Osteoblast (primary cell): ENCODE measurements at regions not wholly inside any gene's neighbourhood (a gene's known extent, or its start where the extent isn't known, plus 50 kb on each side); places are given as distances from the start of the nearest gene placed in this dataset.

ENCODE experiments used
- DNase-seq: peaks from one replicate; pipeline ENCODE4 v3.0.0; 2011; ENCODE audit warnings: low spot score, mixed read lengths; ENCODE audit not compliant: insufficient read length; ENCODE audit errors: missing footprints
- H2AFZ ChIP-seq: 2 replicates; pipeline ENCODE4 v1.6.0; 2011; ENCODE audit warnings: mild to moderate bottlenecking, low read length
- H3K27ac ChIP-seq: 2 replicates; pipeline ENCODE4 v1.5.1; 2011; ENCODE audit warnings: mild to moderate bottlenecking, low read depth, low read length, moderate library complexity
- H3K27me3 ChIP-seq: 2 replicates; pipeline ENCODE4 v1.6.0; 2012; ENCODE audit warnings: mild to moderate bottlenecking, control low read depth, inconsistent platforms, low read length, moderate library complexity; ENCODE audit not compliant: insufficient read depth
- H3K36me3 ChIP-seq: 2 replicates; pipeline ENCODE4 v1.5.1; 2011; ENCODE audit warnings: mild to moderate bottlenecking, low read length, control low read depth, moderate library complexity; ENCODE audit not compliant: insufficient read depth
- H3K4me1 ChIP-seq: 2 replicates; pipeline ENCODE4 v1.5.1; 2011; ENCODE audit warnings: mild to moderate bottlenecking, low read length, control low read depth, moderate library complexity; ENCODE audit not compliant: insufficient read depth
- H3K4me2 ChIP-seq: 2 replicates; pipeline ENCODE4 v1.6.0; 2011; ENCODE audit warnings: mild to moderate bottlenecking, low read length; ENCODE audit not compliant: insufficient read depth
- H3K4me3 ChIP-seq: fragments of 200-600 bp; sonication (generic); 3 replicates; pipeline ENCODE4 v1.5.1; 2012; ENCODE audit warnings: mild to moderate bottlenecking, low read length, inconsistent platforms; ENCODE audit not compliant: insufficient read depth
- H3K79me2 ChIP-seq: 2 replicates; pipeline ENCODE4 v1.6.0; 2012; ENCODE audit warnings: mild to moderate bottlenecking, low read length, control low read depth, inconsistent platforms; ENCODE audit not compliant: insufficient read depth
- H3K9me3 ChIP-seq: 2 replicates; pipeline ENCODE4 v1.5.1; 2011; ENCODE audit warnings: low read depth, low read length, control low read depth
- H4K20me1 ChIP-seq: 2 replicates; pipeline ENCODE4 v1.6.0; 2012; ENCODE audit warnings: mild to moderate bottlenecking, low read length, control low read depth; ENCODE audit not compliant: insufficient read depth
- TF ChIP-seq, protein P1 (sequence below): IDR thresholded peaks from 2 replicates; pipeline ENCODE4 v1.5.1; 2011; ENCODE audit warnings: mild to moderate bottlenecking, low read depth, low read length, moderate library complexity; ENCODE audit errors: extremely low read depth

DNA sequence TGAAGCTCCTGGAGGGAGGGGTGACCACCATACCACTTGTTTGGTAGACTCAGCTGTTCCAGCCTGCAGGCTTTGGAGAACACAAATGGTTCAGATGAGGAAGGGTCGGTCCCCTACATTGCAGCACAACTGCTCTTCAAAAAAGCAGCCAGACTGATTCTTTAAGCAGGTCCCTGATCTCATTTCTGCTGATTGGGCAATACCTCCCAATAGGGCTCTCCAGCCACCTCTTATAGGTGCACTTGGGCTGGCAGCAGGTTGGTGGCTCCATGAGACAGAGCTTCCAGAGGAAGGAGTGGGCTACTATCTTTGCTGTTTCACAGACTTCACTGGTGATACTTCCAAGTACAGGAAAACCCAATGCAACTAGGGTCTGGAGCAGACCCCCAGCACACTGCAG is 65.9 kb upstream of the PEX5L start:
- H3K36me3 ChIP-seq: no peaks in the 10 kb centered on the region
- no peaks in the 10 kb centered on the region for H3K9me3 ChIP-seq
- H3K27me3 ChIP-seq: no peaks in the 10 kb centered on the region
- no peak overlapping the region for H3K4me2 ChIP-seq
- TF ChIP-seq, protein P1, sequence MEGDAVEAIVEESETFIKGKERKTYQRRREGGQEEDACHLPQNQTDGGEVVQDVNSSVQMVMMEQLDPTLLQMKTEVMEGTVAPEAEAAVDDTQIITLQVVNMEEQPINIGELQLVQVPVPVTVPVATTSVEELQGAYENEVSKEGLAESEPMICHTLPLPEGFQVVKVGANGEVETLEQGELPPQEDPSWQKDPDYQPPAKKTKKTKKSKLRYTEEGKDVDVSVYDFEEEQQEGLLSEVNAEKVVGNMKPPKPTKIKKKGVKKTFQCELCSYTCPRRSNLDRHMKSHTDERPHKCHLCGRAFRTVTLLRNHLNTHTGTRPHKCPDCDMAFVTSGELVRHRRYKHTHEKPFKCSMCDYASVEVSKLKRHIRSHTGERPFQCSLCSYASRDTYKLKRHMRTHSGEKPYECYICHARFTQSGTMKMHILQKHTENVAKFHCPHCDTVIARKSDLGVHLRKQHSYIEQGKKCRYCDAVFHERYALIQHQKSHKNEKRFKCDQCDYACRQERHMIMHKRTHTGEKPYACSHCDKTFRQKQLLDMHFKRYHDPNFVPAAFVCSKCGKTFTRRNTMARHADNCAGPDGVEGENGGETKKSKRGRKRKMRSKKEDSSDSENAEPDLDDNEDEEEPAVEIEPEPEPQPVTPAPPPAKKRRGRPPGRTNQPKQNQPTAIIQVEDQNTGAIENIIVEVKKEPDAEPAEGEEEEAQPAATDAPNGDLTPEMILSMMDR: no peak
- H3K27ac ChIP-seq: no peak overlapping the region
- no peak overlapping the region for H3K4me3 ChIP-seq
- no peaks in the 10 kb centered on the region for H3K4me1 ChIP-seq
- no peak overlapping the region for H2AFZ ChIP-seq
- no peaks in the 10 kb centered on the region for H3K79me2 ChIP-seq
- no peaks in the 10 kb centered on the region for H4K20me1 ChIP-seq
- no peak for DNase-seq

DNA sequence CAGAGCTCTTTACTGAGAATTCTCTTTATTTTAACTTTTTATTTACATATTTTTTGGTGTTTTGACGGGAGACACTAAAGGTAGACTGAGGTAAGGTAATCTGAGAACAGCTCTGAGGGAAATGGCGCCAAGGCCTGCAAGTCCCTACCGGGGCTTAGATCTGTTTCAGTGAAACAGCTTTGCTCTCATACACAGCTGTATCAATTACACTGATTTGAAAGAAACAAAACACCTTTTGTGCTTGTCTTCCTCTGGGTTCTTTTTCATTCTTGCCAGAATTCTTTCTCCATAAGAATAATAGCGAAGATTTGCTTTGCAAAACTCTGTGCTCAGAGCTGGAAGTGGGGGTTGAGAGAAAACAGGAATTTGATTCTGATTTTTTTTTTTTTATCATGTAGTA is 79.5 kb upstream of the PEX5L start:
- H3K27me3 ChIP-seq: no peaks in the 10 kb centered on the region
- TF ChIP-seq, protein P1: no peak
- no peak overlapping the region for H3K4me3 ChIP-seq
- H3K4me1 ChIP-seq: no peaks in the 10 kb centered on the region
- no peak overlapping the region for H3K4me2 ChIP-seq
- H3K9me3 ChIP-seq: no peaks in the 10 kb centered on the region
- H3K36me3 ChIP-seq: no peaks in the 10 kb centered on the region
- no peaks in the 10 kb centered on the region for H4K20me1 ChIP-seq
- no peak overlapping the region for H2AFZ ChIP-seq
- no peaks in the 10 kb centered on the region for H3K79me2 ChIP-seq
- H3K27ac ChIP-seq: no peak overlapping the region
- DNase-seq: no peak

DNA sequence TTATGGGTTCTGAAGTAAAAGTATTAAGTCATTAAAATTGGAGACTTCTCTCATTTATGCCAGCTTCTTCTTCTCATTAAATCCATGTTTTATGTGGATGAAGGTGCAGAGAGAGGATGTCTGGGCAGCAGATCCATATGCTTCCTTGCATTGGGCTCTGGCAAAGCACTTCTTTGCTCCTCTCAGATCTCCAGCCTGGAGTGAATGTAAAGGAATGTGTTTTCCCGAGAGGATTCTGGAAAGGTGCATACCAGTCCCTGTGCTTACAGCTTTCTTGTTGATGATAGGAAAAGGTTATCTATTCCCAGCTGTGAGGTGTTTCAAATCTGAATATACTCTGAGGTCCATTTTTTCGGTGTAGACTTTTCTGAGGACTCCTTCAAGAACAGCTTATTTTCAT is 79.9 kb upstream of the PEX5L start:
- no peak overlapping the region for H3K27ac ChIP-seq
- no peak overlapping the region for H3K4me2 ChIP-seq
- TF ChIP-seq, protein P1: no peak
- no peak for DNase-seq
- H3K36me3 ChIP-seq: no peaks in the 10 kb centered on the region
- H2AFZ ChIP-seq: no peak overlapping the region
- H4K20me1 ChIP-seq: no peaks in the 10 kb centered on the region
- no peaks in the 10 kb centered on the region for H3K27me3 ChIP-seq
- H3K9me3 ChIP-seq: no peaks in the 10 kb centered on the region
- no peaks in the 10 kb centered on the region for H3K4me1 ChIP-seq
- H3K4me3 ChIP-seq: no peak overlapping the region
- H3K79me2 ChIP-seq: no peaks in the 10 kb centered on the region

DNA sequence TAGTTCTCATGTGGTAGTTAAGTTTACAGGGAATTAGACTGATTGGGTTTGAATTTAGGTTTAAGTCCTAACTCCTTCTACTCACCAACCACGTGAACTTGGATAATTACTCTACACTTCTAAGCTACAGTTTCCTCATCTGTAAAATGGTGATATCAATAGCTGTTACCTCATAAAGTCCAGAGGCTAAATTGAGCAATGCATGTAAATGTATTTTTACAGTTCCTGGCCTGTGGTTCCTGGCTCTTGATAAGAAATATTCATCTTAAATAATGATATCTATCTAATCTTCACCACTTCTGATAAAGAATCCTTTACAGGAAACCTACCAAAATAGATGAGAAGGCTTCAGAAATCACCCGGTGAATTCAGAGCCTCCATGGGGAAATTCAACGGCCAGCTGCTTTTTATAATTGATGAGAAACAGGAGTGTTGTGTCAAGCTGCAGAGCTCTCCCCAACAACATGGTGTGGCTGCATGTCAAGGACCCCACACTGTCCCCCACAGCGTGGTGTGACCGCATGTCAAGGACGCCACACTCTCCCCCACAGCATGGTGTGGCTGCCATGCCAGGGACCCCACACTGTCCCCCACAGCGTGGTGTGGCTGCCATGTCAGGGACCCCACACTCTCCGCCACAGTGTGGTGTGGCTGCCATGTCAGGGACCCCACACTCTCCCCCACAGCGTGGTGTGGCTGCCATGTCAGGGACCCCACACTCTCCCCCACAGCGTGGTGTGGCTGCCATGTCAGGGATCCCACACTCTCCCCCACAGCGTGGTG is 80.8 kb upstream of the PEX5L start:
- DNase-seq: no peak

More for the DNA sequence above, 80.8 kb upstream of the PEX5L start:
- Histone ChIP-seq H3K79me2 (no peaks in the 10 kb centered on the region), H3K9me3 (no peaks in the 10 kb centered on the region), H3K36me3 (no peaks in the 10 kb centered on the region), H3K4me3 (no peak overlapping the region), H3K4me2 (no peak overlapping the region), H4K20me1 (no peaks in the 10 kb centered on the region), H3K27ac (no peak overlapping the region), H2AFZ (no peak overlapping the region), H3K4me1 (no peaks in the 10 kb centered on the region), H3K27me3 (no peaks in the 10 kb centered on the region)
- TF ChIP-seq, protein P1: no peak
